ENCODE measurements at regions not wholly inside any gene's neighbourhood (a gene's known extent, or its start where the extent isn't known, plus 50 kb on each side); places are given as distances from the start of the nearest gene placed in this dataset.

DNA sequence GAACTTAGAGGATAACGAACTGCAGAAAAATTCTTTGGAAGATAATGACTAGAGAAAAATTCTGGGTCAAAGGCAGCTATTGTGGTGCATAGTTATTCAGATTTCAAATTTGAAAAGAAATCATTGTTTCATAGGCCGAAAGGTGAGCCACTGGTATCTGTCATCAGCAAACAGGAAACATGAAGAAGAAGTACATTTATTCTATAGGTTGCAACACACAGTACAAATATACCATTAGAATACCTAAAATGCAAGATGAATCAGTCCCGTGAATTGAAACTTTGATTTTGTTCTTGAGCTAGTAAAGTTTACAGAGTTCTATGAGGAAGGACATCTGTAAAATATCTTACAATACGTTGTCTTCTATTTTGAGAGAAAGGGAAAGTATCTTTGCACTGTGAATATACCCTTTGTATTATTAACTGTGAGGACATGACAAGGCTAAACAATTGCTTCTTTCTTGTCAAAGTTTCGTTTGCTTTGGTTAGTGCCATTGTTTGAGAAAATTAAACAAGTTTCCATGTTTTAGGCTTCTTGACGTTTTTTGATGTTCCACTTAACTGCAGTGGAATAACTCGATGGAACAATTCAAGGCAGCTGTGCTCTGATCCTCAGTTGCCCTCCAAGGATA lies 84.7 kb downstream of the HDGFL1 start:
- TF ChIP-seq, protein P1, sequence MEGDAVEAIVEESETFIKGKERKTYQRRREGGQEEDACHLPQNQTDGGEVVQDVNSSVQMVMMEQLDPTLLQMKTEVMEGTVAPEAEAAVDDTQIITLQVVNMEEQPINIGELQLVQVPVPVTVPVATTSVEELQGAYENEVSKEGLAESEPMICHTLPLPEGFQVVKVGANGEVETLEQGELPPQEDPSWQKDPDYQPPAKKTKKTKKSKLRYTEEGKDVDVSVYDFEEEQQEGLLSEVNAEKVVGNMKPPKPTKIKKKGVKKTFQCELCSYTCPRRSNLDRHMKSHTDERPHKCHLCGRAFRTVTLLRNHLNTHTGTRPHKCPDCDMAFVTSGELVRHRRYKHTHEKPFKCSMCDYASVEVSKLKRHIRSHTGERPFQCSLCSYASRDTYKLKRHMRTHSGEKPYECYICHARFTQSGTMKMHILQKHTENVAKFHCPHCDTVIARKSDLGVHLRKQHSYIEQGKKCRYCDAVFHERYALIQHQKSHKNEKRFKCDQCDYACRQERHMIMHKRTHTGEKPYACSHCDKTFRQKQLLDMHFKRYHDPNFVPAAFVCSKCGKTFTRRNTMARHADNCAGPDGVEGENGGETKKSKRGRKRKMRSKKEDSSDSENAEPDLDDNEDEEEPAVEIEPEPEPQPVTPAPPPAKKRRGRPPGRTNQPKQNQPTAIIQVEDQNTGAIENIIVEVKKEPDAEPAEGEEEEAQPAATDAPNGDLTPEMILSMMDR (IDR thresholded peaks at IDR 0.05; ENCODE audit: low read length), result no peak
- no peak for TF ChIP-seq EZH2 (IDR thresholded peaks at IDR 0.05; ENCODE audit: borderline replicate concordance, low read length)

All from OCI-LY1 (cell line).